ENCODE measurements at regions not wholly inside any gene's neighbourhood (a gene's known extent, or its start where the extent isn't known, plus 50 kb on each side); places are given as distances from the start of the nearest gene placed in this dataset.

DNA sequence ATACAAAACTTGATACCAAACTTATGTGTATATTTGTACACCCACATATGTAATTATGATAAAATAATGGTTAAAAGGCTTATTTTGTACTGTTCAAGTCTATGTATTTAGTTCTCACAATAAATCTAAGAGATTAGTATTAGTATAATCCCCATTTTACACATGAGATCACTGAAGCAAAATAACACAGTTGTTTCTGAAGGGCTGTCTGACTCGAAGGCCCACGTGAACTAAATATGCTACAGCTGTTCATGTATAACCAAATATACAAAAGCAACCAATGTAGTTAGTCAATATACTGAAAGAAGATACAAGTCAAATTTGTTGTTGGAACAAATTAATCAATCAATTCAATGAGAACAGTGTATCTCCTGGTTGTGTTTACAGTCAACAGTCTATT lies 959.2 kb downstream of the EPHA7 start:
- DNase-seq: no peak
- TF ChIP-seq EZH2 (IDR thresholded peaks at IDR 0.05; ENCODE audit: low read depth): no peak
- TF ChIP-seq, protein P1, sequence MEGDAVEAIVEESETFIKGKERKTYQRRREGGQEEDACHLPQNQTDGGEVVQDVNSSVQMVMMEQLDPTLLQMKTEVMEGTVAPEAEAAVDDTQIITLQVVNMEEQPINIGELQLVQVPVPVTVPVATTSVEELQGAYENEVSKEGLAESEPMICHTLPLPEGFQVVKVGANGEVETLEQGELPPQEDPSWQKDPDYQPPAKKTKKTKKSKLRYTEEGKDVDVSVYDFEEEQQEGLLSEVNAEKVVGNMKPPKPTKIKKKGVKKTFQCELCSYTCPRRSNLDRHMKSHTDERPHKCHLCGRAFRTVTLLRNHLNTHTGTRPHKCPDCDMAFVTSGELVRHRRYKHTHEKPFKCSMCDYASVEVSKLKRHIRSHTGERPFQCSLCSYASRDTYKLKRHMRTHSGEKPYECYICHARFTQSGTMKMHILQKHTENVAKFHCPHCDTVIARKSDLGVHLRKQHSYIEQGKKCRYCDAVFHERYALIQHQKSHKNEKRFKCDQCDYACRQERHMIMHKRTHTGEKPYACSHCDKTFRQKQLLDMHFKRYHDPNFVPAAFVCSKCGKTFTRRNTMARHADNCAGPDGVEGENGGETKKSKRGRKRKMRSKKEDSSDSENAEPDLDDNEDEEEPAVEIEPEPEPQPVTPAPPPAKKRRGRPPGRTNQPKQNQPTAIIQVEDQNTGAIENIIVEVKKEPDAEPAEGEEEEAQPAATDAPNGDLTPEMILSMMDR (conservative IDR thresholded peaks at IDR 0.05): no peak
- intact Hi-C loops (cut with micrococcal nuclease; ENCODE audit: unreplicated experiment): no loop called here
- ChIA-PET POLR2A (ENCODE audit: unreplicated experiment) (no interaction called here), CTCF (no interaction called here)
- Histone ChIP-seq H3K4me1 (replicated peaks; ENCODE audit: insufficient read depth) (no peaks in the 10 kb centered on the region), H4K20me1 (ENCODE audit: insufficient read depth) (no peaks in the 10 kb centered on the region), H3F3A (ENCODE audit: insufficient read depth, low read depth) (no peaks in the 10 kb centered on the region), H3K4me2 (no peak overlapping the region), H3K9me3 (ENCODE audit: insufficient read depth, low read depth) (no peaks in the 10 kb centered on the region), H3K36me3 (ENCODE audit: low read depth) (no peaks in the 10 kb centered on the region), H3K27me3 (ENCODE audit: insufficient read depth, low read depth) (no peaks in the 10 kb centered on the region), H3K4me3 (no peak overlapping the region), H2AFZ (no peak overlapping the region), H3K27ac (no peak overlapping the region), H3K79me2 (ENCODE audit: low read depth) (no peaks in the 10 kb centered on the region), H3K9me2 (ENCODE audit: insufficient read depth) (no peaks in the 10 kb centered on the region)
- no TSS peak for BruUV-seq (replicated peaks)

DNA sequence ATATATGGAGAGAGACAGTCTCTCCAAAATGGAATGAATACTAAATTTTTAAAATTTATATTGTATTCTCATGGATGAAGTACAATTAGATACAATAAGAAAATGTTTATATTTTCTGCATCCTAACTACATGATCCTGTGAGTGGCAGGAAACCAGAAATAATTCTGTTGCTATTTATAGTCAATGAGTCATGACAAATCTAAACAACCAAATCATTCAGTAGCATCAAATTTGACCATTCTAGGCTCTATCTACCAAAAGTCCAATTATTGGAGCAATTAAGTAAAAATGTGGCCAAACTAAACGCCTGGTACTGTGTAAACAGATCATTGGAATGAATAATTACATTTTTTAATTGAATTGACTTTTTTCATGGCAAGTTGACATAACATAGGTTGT lies 959.8 kb downstream of the EPHA7 start:
- CTCF ChIA-PET: no interaction called here

DNA sequence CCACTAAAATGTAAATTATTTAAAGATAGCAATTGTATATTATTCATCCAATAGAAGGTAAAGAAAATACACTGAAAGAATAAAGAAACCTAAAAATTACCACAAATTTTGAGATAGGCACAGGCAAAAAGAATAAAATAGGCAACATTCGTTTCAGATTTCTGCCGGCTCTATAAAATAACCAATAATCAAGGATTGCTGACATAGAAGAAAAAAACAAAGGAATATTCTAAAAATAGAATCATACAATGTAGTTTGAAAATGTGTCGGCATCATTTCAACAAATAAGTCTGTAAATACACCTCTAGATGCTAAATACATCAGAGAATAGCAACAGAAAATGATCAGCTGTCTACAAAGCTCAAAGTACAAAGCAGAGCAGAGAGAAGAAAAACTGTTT lies 973.3 kb downstream of the EPHA7 start:
- Histone ChIP-seq H2AFZ (no peak overlapping the region), H3K27ac (no peak overlapping the region), H3K4me2 (no peak overlapping the region), H3K9me3 (ENCODE audit: insufficient read depth, low read depth) (no peaks in the 10 kb centered on the region), H3K4me3 (no peak overlapping the region), H3K9me2 (ENCODE audit: insufficient read depth) (no peaks in the 10 kb centered on the region), H3K79me2 (ENCODE audit: low read depth) (no peaks in the 10 kb centered on the region), H3K27me3 (ENCODE audit: insufficient read depth, low read depth) (no peaks in the 10 kb centered on the region), H3K36me3 (ENCODE audit: low read depth) (no peaks in the 10 kb centered on the region), H3K4me1 (replicated peaks; ENCODE audit: insufficient read depth) (no peaks in the 10 kb centered on the region), H4K20me1 (ENCODE audit: insufficient read depth) (no peaks in the 10 kb centered on the region), H3F3A (ENCODE audit: insufficient read depth, low read depth) (no peaks in the 10 kb centered on the region)
- no peak for TF ChIP-seq EZH2 (IDR thresholded peaks at IDR 0.05; ENCODE audit: low read depth)
- TF ChIP-seq, protein P1 (conservative IDR thresholded peaks at IDR 0.05): no peak
- DNase-seq: no peak
- CTCF ChIA-PET: no interaction called here
- intact Hi-C loops (cut with micrococcal nuclease; ENCODE audit: unreplicated experiment): no loop called here
- no TSS peak for BruUV-seq (replicated peaks)
- POLR2A ChIA-PET (ENCODE audit: unreplicated experiment): no interaction called here

More for the DNA sequence above, 959.8 kb downstream of the EPHA7 start:
- no peak overlapping the region for H3K27ac ChIP-seq
- H3K9me3 ChIP-seq (ENCODE audit: insufficient read depth, low read depth): no peaks in the 10 kb centered on the region
- H3K9me2 ChIP-seq (ENCODE audit: insufficient read depth): no peaks in the 10 kb centered on the region
- no peaks in the 10 kb centered on the region for H3K79me2 ChIP-seq (ENCODE audit: low read depth)
- TF ChIP-seq EZH2 (IDR thresholded peaks at IDR 0.05; ENCODE audit: low read depth): no peak
- TF ChIP-seq, protein P1 (conservative IDR thresholded peaks at IDR 0.05): no peak
- no peak for DNase-seq
- no peak overlapping the region for H2AFZ ChIP-seq
- no peaks in the 10 kb centered on the region for H3F3A ChIP-seq (ENCODE audit: insufficient read depth, low read depth)
- no peaks in the 10 kb centered on the region for H3K36me3 ChIP-seq (ENCODE audit: low read depth)
- POLR2A ChIA-PET (ENCODE audit: unreplicated experiment): no interaction called here
- BruUV-seq (replicated peaks): no TSS peak
- H3K4me2 ChIP-seq: no peak overlapping the region
- H4K20me1 ChIP-seq (ENCODE audit: insufficient read depth): no peaks in the 10 kb centered on the region
- H3K4me3 ChIP-seq: no peak overlapping the region
- H3K27me3 ChIP-seq (ENCODE audit: insufficient read depth, low read depth): no peaks in the 10 kb centered on the region
- no peaks in the 10 kb centered on the region for H3K4me1 ChIP-seq (replicated peaks; ENCODE audit: insufficient read depth)
- intact Hi-C loops (cut with micrococcal nuclease; ENCODE audit: unreplicated experiment): no loop called here
